Dendritic cell treated with granulocyte-macrophage colony-stimulating factor and Interleukin-4, amounts not matched to agents 40 ng/mL and 50 ng/mL, for 4 days (primary cell): ENCODE measurements at regions not wholly inside any gene's neighbourhood (a gene's known extent, or its start where the extent isn't known, plus 50 kb on each side); places are given as distances from the start of the nearest gene placed in this dataset.

ENCODE experiments used
- H3K27ac Mint-ChIP-seq: one replicate; pipeline ENCODE4 v1.8.0; 2022; ENCODE audit warnings: mild to moderate bottlenecking, mixed read lengths
- H3K27me3 Mint-ChIP-seq: one replicate; pipeline ENCODE4 v1.8.0; 2022; ENCODE audit warnings: mild to moderate bottlenecking, mixed read lengths
- H3K36me3 Mint-ChIP-seq: one replicate; pipeline ENCODE4 v1.8.0; 2022; ENCODE audit warnings: low read depth, mixed read lengths
- H3K4me1 Mint-ChIP-seq: one replicate; pipeline ENCODE4 v1.8.0; 2022; ENCODE audit warnings: low read depth, mixed read lengths
- H3K4me3 Mint-ChIP-seq: one replicate; pipeline ENCODE4 v1.8.0; 2022; ENCODE audit warnings: mild to moderate bottlenecking, moderate library complexity, mixed read lengths
- H3K9me3 Mint-ChIP-seq: one replicate; pipeline ENCODE4 v1.8.0; 2022; ENCODE audit warnings: mixed read lengths
- intact Hi-C: fragments of 100-400 bp; cut with micrococcal nuclease; formaldehyde crosslinking; loops from one replicate; pipeline ENCODE4 v1.15.0; 2022

- H3K4me1 Mint-ChIP-seq, result no peaks in the 10 kb centered on the region
- peaks cover 18% of the 10 kb centered on the region for H3K27me3 Mint-ChIP-seq
- intact Hi-C loops, result no loop called here
- no peaks in the 10 kb centered on the region for H3K36me3 Mint-ChIP-seq
- H3K27ac Mint-ChIP-seq, result no peak overlapping the region
- H3K4me3 Mint-ChIP-seq, result no peak overlapping the region
- H3K9me3 Mint-ChIP-seq, result peaks cover 8% of the 10 kb centered on the region
These were observed 222.7 kb upstream of the SOX1 start for GRCh38 chr13:111844222-111844671.

GRCh38 chr13:111844682-111845081 lies 222.3 kb upstream of the SOX1 start:
- H3K36me3 Mint-ChIP-seq, result no peaks in the 10 kb centered on the region
- H3K4me3 Mint-ChIP-seq, result no peak overlapping the region
- peaks cover 18% of the 10 kb centered on the region for H3K27me3 Mint-ChIP-seq
- peaks cover 8% of the 10 kb centered on the region for H3K9me3 Mint-ChIP-seq
- H3K27ac Mint-ChIP-seq, result no peak overlapping the region
- intact Hi-C loops, result no loop called here
- no peaks in the 10 kb centered on the region for H3K4me1 Mint-ChIP-seq

- Mint-ChIP-seq H3K27ac (no peak overlapping the region), H3K4me3 (no peak overlapping the region), H3K27me3 (peaks cover 18% of the 10 kb centered on the region), H3K36me3 (no peaks in the 10 kb centered on the region), H3K4me1 (no peaks in the 10 kb centered on the region), H3K9me3 (peaks cover 8% of the 10 kb centered on the region)
- intact Hi-C loops, result no loop called here
These were observed 221.2 kb upstream of the SOX1 start for GRCh38 chr13:111845621-111846351.

GRCh38 chr13:111846391-111847159 lies 220.4 kb upstream of the SOX1 start:
- H3K27me3 Mint-ChIP-seq, result peaks cover 18% of the 10 kb centered on the region
- H3K4me3 Mint-ChIP-seq, result no peak overlapping the region
- H3K36me3 Mint-ChIP-seq, result no peaks in the 10 kb centered on the region
- H3K27ac Mint-ChIP-seq, result no peak overlapping the region
- H3K4me1 Mint-ChIP-seq, result no peaks in the 10 kb centered on the region
- H3K9me3 Mint-ChIP-seq, result peaks cover 8% of the 10 kb centered on the region
- intact Hi-C loops, result no loop called here

- intact Hi-C loops, result no loop called here
- Mint-ChIP-seq H3K4me3 (no peak overlapping the region), H3K9me3 (peaks cover 8% of the 10 kb centered on the region), H3K36me3 (no peaks in the 10 kb centered on the region), H3K27me3 (peaks cover 18% of the 10 kb centered on the region), H3K27ac (no peak overlapping the region), H3K4me1 (no peaks in the 10 kb centered on the region)
These were observed 219.0 kb upstream of the SOX1 start for GRCh38 chr13:111847964-111848363.

GRCh38 chr13:111850458-111850857 lies 216.5 kb upstream of the SOX1 start:
- Mint-ChIP-seq H3K9me3 (no peaks in the 10 kb centered on the region), H3K4me1 (no peaks in the 10 kb centered on the region), H3K4me3 (no peak overlapping the region), H3K27ac (no peak overlapping the region), H3K36me3 (no peaks in the 10 kb centered on the region), H3K27me3 (peaks cover 15% of the 10 kb centered on the region)
- intact Hi-C loops, result no loop called here

- no peaks in the 10 kb centered on the region for H3K9me3 Mint-ChIP-seq
- H3K27ac Mint-ChIP-seq, result no peak overlapping the region
- no peak overlapping the region for H3K4me3 Mint-ChIP-seq
- H3K27me3 Mint-ChIP-seq, result peaks cover 10% of the 10 kb centered on the region
- H3K4me1 Mint-ChIP-seq, result no peaks in the 10 kb centered on the region
- intact Hi-C loops, result no loop called here
- H3K36me3 Mint-ChIP-seq, result no peaks in the 10 kb centered on the region
These were observed 216.0 kb upstream of the SOX1 start for GRCh38 chr13:111850976-111851375.

- H3K36me3 Mint-ChIP-seq, result no peaks in the 10 kb centered on the region
- no peak overlapping the region for H3K4me3 Mint-ChIP-seq
- no peaks in the 10 kb centered on the region for H3K27me3 Mint-ChIP-seq
- no peaks in the 10 kb centered on the region for H3K4me1 Mint-ChIP-seq
- H3K9me3 Mint-ChIP-seq, result no peaks in the 10 kb centered on the region
- intact Hi-C loops, result no loop called here
- H3K27ac Mint-ChIP-seq, result no peak overlapping the region
These were observed 214.0 kb upstream of the SOX1 start for GRCh38 chr13:111852725-111853518.

- H3K9me3 Mint-ChIP-seq, result no peaks in the 10 kb centered on the region
- intact Hi-C loops, result no loop called here
- H3K27ac Mint-ChIP-seq, result no peak overlapping the region
- no peaks in the 10 kb centered on the region for H3K36me3 Mint-ChIP-seq
- no peaks in the 10 kb centered on the region for H3K4me1 Mint-ChIP-seq
- no peak overlapping the region for H3K4me3 Mint-ChIP-seq
- no peaks in the 10 kb centered on the region for H3K27me3 Mint-ChIP-seq
These were observed 213.2 kb upstream of the SOX1 start for GRCh38 chr13:111853721-111854120.

- intact Hi-C loops, result no loop called here
- Mint-ChIP-seq H3K27ac (no peak overlapping the region), H3K4me1 (no peaks in the 10 kb centered on the region), H3K36me3 (no peaks in the 10 kb centered on the region), H3K9me3 (no peaks in the 10 kb centered on the region), H3K4me3 (no peak overlapping the region), H3K27me3 (no peaks in the 10 kb centered on the region)
These were observed 212.5 kb upstream of the SOX1 start for GRCh38 chr13:111854403-111854802.

GRCh38 chr13:111855191-111855590 lies 211.8 kb upstream of the SOX1 start:
- Mint-ChIP-seq H3K36me3 (no peaks in the 10 kb centered on the region), H3K4me3 (no peak overlapping the region), H3K27ac (no peak overlapping the region), H3K9me3 (peaks cover 2% of the 10 kb centered on the region), H3K27me3 (no peaks in the 10 kb centered on the region), H3K4me1 (no peaks in the 10 kb centered on the region)
- intact Hi-C loops, result no loop called here

GRCh38 chr13:111855786-111856185 lies 211.2 kb upstream of the SOX1 start:
- H3K4me3 Mint-ChIP-seq, result no peak overlapping the region

GRCh38 chr13:111856571-111856970 lies 210.4 kb upstream of the SOX1 start:
- no peak overlapping the region for H3K4me3 Mint-ChIP-seq
- H3K36me3 Mint-ChIP-seq, result no peaks in the 10 kb centered on the region
- H3K4me1 Mint-ChIP-seq, result no peaks in the 10 kb centered on the region
- H3K27ac Mint-ChIP-seq, result no peak overlapping the region
- no peaks in the 10 kb centered on the region for H3K27me3 Mint-ChIP-seq
- peaks cover 10% of the 10 kb centered on the region for H3K9me3 Mint-ChIP-seq
- intact Hi-C loops, result no loop called here

More at GRCh38 chr13:111855786-111856185, 211.2 kb upstream of the SOX1 start:
- H3K36me3 Mint-ChIP-seq, result no peaks in the 10 kb centered on the region
- no peak overlapping the region for H3K27ac Mint-ChIP-seq
- intact Hi-C loops, result no loop called here
- H3K4me1 Mint-ChIP-seq, result no peaks in the 10 kb centered on the region
- H3K27me3 Mint-ChIP-seq, result no peaks in the 10 kb centered on the region
- peaks cover 8% of the 10 kb centered on the region for H3K9me3 Mint-ChIP-seq

GRCh38 chr13:111857336-111857735 lies 209.6 kb upstream of the SOX1 start:
- no peaks in the 10 kb centered on the region for H3K36me3 Mint-ChIP-seq
- no peak overlapping the region for H3K4me3 Mint-ChIP-seq
- no peaks in the 10 kb centered on the region for H3K4me1 Mint-ChIP-seq
- H3K9me3 Mint-ChIP-seq, result peaks cover 10% of the 10 kb centered on the region
- no peaks in the 10 kb centered on the region for H3K27me3 Mint-ChIP-seq
- intact Hi-C loops, result no loop called here
- H3K27ac Mint-ChIP-seq, result no peak overlapping the region
